ENCODE measurements at regions not wholly inside any gene's neighbourhood (a gene's known extent, or its start where the extent isn't known, plus 50 kb on each side); places are given as distances from the start of the nearest gene placed in this dataset.

DNA sequence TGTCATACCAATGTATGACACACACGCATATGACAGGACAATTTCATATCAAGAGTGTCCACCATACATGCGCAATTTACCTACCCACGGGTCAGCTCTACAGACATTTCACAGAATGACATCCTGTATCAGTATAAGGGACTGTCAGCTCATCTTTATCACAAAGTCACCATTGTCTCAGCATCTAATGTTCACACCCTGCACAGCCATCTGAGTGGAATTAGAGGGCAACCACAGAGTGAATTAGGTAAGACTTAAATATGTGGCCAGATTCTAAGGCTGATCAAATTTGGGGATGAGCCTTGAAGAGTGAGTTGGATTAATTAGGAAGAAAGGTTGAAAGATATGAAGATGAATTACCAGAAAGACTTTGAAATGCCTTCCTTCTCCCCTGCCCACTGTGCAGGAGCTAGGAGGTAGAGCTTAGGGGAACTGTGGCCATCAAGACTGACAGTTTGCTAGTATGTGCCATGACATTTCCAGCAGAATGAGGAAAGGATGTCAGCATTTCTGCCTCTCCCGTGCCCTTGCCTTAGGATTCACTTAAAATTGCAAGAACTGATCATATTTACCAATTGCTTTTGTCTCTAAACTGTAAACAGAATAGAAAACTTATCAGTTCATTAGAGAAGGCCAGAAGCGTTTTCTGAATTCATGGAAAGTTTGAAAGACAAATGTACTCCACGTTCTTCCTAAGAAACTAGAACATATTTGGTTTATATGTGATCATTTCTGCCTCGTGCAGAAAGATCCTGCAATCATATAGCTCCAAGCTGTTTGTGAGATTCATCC, 121.1 kb downstream of the DDX1 start:
- no TSS peak for BruUV-seq (replicated peaks)
- no peaks in the 10 kb centered on the region for H3K36me3 Mint-ChIP-seq (ENCODE audit: insufficient read depth, unreplicated experiment)
- DNase-seq (ENCODE audit: unreplicated experiment), result no peak
- H3K9me3 Mint-ChIP-seq (ENCODE audit: unreplicated experiment), result no peaks in the 10 kb centered on the region
- intact Hi-C loops (cut with micrococcal nuclease), result no loop called here
- H3K4me1 Mint-ChIP-seq (ENCODE audit: insufficient read depth, unreplicated experiment), result no peaks in the 10 kb centered on the region
- no peaks in the 10 kb centered on the region for H3K27me3 Mint-ChIP-seq (ENCODE audit: insufficient read depth, unreplicated experiment)
- POLR2A ChIA-PET, result no interaction called here
- CTCF ChIA-PET, result interaction anchor here (1.0 kb wide), 1 partner anchor 9 kb away, joined by 3 read pairs; no protein-coding TSS in a partner anchor
- TF ChIP-seq, protein P1, sequence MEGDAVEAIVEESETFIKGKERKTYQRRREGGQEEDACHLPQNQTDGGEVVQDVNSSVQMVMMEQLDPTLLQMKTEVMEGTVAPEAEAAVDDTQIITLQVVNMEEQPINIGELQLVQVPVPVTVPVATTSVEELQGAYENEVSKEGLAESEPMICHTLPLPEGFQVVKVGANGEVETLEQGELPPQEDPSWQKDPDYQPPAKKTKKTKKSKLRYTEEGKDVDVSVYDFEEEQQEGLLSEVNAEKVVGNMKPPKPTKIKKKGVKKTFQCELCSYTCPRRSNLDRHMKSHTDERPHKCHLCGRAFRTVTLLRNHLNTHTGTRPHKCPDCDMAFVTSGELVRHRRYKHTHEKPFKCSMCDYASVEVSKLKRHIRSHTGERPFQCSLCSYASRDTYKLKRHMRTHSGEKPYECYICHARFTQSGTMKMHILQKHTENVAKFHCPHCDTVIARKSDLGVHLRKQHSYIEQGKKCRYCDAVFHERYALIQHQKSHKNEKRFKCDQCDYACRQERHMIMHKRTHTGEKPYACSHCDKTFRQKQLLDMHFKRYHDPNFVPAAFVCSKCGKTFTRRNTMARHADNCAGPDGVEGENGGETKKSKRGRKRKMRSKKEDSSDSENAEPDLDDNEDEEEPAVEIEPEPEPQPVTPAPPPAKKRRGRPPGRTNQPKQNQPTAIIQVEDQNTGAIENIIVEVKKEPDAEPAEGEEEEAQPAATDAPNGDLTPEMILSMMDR (IDR thresholded peaks at IDR 0.05; ENCODE audit: unreplicated experiment), result no peak
- no peak overlapping the region for H3K27ac Mint-ChIP-seq (ENCODE audit: low read depth, unreplicated experiment)
- no peak overlapping the region for H3K4me3 Mint-ChIP-seq (ENCODE audit: unreplicated experiment)

- Mint-ChIP-seq H3K27ac (ENCODE audit: low read depth, unreplicated experiment) (no peak overlapping the region), H3K36me3 (ENCODE audit: insufficient read depth, unreplicated experiment) (no peaks in the 10 kb centered on the region), H3K9me3 (ENCODE audit: unreplicated experiment) (no peaks in the 10 kb centered on the region), H3K4me1 (ENCODE audit: insufficient read depth, unreplicated experiment) (no peaks in the 10 kb centered on the region), H3K4me3 (ENCODE audit: unreplicated experiment) (no peak overlapping the region), H3K27me3 (ENCODE audit: insufficient read depth, unreplicated experiment) (no peaks in the 10 kb centered on the region)
- CTCF ChIA-PET, result no interaction called here
- TF ChIP-seq, protein P1 (IDR thresholded peaks at IDR 0.05; ENCODE audit: unreplicated experiment), result no peak
- DNase-seq (ENCODE audit: unreplicated experiment), result no peak
- BruUV-seq (replicated peaks), result no TSS peak
- POLR2A ChIA-PET, result no interaction called here
- intact Hi-C loops (cut with micrococcal nuclease), result no loop called here
These were observed 121.8 kb downstream of the DDX1 start for GRCh38 chr2:15713475-15713874.

DNA sequence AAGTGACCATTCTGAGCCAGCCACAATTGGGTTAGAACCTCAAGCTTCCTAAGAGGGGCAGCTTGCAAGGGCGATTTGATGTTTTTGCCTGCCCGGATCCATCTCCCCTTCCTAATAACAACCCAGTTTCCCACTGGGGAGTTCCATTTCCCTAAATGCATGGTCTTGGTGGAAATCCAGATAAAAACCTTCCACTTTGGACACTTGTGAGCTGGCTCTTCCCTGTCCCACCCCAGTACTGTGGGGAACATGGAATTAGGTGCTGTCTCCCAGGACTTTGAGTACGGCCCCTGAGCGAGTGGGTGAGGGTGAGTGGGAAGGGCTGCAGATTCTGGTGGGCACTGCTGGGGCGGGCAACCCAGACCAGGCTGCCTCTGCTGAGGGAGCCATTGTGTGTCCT, 122.3 kb downstream of the DDX1 start:
- Mint-ChIP-seq H3K4me3 (ENCODE audit: unreplicated experiment) (no peak overlapping the region), H3K4me1 (ENCODE audit: insufficient read depth, unreplicated experiment) (no peaks in the 10 kb centered on the region), H3K36me3 (ENCODE audit: insufficient read depth, unreplicated experiment) (no peaks in the 10 kb centered on the region), H3K27me3 (ENCODE audit: insufficient read depth, unreplicated experiment) (no peaks in the 10 kb centered on the region), H3K27ac (ENCODE audit: low read depth, unreplicated experiment) (no peak overlapping the region), H3K9me3 (ENCODE audit: unreplicated experiment) (no peaks in the 10 kb centered on the region)
- TF ChIP-seq, protein P1 (IDR thresholded peaks at IDR 0.05; ENCODE audit: unreplicated experiment), result no peak
- intact Hi-C loops (cut with micrococcal nuclease), result no loop called here
- CTCF ChIA-PET, result no interaction called here
- no peak for DNase-seq (ENCODE audit: unreplicated experiment)
- POLR2A ChIA-PET, result no interaction called here
- BruUV-seq (replicated peaks), result no TSS peak

DNA sequence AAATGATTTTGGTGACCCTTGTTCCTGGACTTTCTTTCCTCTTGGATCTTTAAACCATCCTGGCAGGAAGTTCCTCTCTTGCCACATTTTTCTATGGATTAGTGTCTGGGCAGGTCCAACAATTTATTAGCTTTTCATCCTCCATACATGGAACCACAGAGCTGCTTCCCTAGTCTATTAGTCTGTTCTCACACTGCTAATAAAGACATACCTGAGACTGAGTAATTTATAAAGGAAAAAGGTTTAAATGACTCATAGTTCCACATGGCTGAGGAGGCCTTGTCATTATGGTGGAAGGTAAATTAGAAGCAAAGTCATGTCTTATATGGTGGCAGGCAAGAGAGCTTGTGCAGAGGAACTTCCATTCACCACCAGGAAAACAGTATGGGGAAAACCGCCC, 122.9 kb downstream of the DDX1 start:
- no TSS peak for BruUV-seq (replicated peaks)
- Mint-ChIP-seq H3K27ac (ENCODE audit: low read depth, unreplicated experiment) (no peak overlapping the region), H3K4me3 (ENCODE audit: unreplicated experiment) (no peak overlapping the region), H3K4me1 (ENCODE audit: insufficient read depth, unreplicated experiment) (no peaks in the 10 kb centered on the region), H3K9me3 (ENCODE audit: unreplicated experiment) (no peaks in the 10 kb centered on the region), H3K36me3 (ENCODE audit: insufficient read depth, unreplicated experiment) (no peaks in the 10 kb centered on the region), H3K27me3 (ENCODE audit: insufficient read depth, unreplicated experiment) (peaks cover 5% of the 10 kb centered on the region)
- intact Hi-C loops (cut with micrococcal nuclease), result no loop called here
- TF ChIP-seq, protein P1 (IDR thresholded peaks at IDR 0.05; ENCODE audit: unreplicated experiment), result no peak
- ChIA-PET POLR2A (no interaction called here), CTCF (interaction anchor here (0.6 kb wide), 1 partner anchor 72 kb away, joined by 3 read pairs; no protein-coding TSS in a partner anchor)
- no peak for DNase-seq (ENCODE audit: unreplicated experiment)

All from MCF 10A (cell line).